Cardiac fibroblast (primary cell): ENCODE measurements at regions not wholly inside any gene's neighbourhood (a gene's known extent, or its start where the extent isn't known, plus 50 kb on each side); places are given as distances from the start of the nearest gene placed in this dataset.

ENCODE experiments used
- DNase-seq, 2 donors: peaks; one replicate each; pipeline versions ENCODE4 v3.0.0 to v3.0.0-alpha.2; 2010; ENCODE audit warnings: low read depth in 2 of 2
- H3K4me3 ChIP-seq, 2 donors: replicated peaks in 1 of 2; 1 replicate in 1 of 2; 2 replicates in 1 of 2; pipeline ENCODE4 v1.5.1; 2011; ENCODE audit warnings: low read depth in 2 of 2, low read length in 2 of 2, mild to moderate bottlenecking in 2 of 2, moderate library complexity in 1 of 2
- TF ChIP-seq, protein P1 (sequence below): IDR thresholded peaks from one replicate; pipeline ENCODE4 v1.5.1; 2011; ENCODE audit warnings: low read depth, mild to moderate bottlenecking, low read length, inconsistent platforms

DNA sequence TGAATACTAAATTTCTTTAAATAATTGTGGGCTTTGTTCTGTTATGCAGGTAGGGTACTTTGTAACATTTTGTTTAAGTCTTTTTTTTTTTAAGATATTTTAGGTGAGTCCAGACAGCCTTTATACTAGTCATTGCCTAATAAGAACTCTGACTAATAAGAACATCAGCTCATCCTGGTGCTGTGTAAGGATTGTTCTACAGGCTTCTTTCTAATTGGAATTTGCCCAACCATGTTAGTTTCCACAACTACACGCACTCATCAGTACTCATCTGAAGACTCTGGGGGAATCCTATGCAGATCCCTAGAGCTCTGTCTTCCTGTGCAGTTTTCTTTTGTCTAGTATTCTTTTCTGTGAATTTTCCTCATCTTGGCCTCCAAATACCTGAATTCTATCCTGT lies 741.8 kb downstream of the IGSF11 start:
- no peak for DNase-seq
- TF ChIP-seq, protein P1, sequence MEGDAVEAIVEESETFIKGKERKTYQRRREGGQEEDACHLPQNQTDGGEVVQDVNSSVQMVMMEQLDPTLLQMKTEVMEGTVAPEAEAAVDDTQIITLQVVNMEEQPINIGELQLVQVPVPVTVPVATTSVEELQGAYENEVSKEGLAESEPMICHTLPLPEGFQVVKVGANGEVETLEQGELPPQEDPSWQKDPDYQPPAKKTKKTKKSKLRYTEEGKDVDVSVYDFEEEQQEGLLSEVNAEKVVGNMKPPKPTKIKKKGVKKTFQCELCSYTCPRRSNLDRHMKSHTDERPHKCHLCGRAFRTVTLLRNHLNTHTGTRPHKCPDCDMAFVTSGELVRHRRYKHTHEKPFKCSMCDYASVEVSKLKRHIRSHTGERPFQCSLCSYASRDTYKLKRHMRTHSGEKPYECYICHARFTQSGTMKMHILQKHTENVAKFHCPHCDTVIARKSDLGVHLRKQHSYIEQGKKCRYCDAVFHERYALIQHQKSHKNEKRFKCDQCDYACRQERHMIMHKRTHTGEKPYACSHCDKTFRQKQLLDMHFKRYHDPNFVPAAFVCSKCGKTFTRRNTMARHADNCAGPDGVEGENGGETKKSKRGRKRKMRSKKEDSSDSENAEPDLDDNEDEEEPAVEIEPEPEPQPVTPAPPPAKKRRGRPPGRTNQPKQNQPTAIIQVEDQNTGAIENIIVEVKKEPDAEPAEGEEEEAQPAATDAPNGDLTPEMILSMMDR, result no peak
- no peak overlapping the region for H3K4me3 ChIP-seq

DNA sequence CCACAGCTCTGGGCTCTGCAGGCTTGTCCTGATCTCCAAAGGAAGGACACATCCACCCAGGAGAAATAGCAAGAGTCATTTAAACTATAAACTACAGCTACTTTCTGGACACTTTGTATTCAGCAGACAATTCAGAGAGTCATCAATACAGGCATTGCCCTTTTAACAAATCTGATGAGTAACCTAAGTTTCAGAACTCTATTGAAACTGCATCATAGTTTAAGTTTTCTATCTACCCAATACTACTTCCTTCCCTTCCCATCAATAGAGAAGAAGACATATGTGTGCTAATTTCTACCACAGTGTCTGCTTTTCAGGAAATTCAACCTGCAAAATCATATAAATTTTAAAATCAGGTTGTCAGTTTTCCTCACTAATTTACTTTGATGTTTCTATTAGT lies 736.5 kb downstream of the IGSF11 start:
- no peak overlapping the region for H3K4me3 ChIP-seq
- TF ChIP-seq, protein P1, result no peak
- no peak for DNase-seq

DNA sequence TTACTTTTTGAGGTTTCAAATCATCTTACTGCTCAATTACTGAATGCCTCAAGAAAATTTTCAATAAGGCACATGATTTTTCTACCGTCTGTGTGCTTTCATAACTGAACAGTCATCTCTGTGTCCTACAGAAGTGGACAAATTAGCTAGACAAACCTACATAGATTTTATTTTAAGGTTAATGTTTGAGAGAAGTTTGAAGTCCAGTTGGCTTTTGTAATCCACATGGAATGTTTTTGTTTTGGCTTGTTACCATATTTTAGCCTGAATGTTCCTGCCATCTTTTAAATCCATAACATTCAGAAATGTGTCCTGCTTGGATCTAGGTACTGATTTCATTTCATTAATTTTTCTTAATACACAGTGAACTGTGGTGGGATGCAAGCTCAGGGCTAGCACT lies 730.1 kb downstream of the IGSF11 start:
- no peak overlapping the region for H3K4me3 ChIP-seq
- DNase-seq, result no peak
- TF ChIP-seq, protein P1, result no peak

DNA sequence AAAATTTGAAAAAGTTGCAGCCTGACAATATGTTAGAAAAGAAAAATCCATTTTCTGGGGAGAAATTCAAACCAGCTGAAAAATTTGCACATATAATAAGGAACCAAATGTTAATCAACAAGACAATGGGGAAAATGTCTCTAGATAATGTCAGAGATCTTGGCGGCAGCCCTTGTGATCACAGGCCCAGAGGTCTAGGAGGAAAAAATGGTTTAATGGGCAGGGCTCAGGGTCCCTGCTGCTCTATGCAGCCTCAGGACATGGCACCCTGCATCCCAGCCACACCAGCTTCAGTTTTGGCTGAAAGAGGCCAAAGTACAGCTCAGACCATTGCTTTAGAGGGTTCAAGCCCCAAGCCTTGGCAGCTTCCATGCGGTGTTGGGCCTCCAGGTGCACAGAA lies 701.9 kb downstream of the IGSF11 start:
- TF ChIP-seq, protein P1, result no peak
- no peak overlapping the region for H3K4me3 ChIP-seq
- DNase-seq, result no peak

DNA sequence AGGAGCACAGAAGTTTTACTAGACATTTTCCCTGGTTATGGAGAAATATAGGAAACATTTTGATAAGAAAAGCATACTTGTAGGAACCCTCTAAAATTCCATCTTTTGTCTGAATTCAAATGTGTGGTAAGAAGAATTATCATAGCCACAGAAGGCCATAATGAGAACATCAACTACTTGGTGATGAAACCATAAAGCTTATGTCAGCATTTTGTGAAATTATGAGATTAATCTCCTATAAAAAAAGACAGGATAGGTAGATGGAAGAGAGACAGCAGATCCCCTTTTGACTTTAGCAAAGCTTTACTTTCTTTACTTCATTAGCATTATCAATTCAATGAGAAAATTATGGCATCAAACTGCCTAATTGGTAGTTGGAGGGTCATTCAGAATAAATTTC lies 697.0 kb downstream of the IGSF11 start:
- no peak for DNase-seq
- TF ChIP-seq, protein P1, result no peak
- no peak overlapping the region for H3K4me3 ChIP-seq

DNA sequence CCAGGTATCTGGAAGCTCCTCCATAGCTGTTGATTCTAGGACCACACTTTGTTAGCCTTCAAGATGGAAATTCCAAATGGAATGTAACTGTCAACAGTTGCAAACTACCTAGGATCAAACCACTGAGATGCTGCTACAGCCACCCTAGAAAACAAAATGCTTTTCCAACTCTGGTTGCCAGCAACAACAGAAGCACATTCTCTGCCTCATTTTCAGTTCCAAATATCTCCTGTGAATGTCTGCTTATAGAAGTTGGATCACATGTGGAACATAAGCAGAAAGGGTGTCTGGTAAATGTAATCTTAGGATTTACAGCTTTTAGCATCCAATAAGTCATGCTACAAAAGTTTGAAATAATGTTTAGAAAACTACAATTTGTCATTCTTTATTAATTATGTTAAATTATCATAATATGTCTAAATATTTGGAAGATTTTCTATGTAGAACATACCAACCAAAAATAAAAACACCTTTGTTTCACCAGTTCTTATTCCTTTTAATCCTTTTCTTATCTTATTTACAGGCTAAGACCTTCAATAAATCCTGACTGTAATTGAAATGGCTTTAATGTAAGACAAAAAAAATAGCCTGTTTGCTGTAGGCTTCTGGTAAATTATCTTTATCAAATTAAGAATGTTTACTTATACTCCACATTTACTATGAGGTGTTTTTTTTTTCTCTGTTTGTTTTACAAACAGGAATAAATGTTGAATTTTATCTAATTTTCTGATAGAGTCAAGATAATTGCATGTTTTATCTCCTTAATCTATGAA lies 687.1 kb downstream of the IGSF11 start:
- H3K4me3 ChIP-seq, result no peak overlapping the region
- no peak for DNase-seq
- TF ChIP-seq, protein P1, result no peak

DNA sequence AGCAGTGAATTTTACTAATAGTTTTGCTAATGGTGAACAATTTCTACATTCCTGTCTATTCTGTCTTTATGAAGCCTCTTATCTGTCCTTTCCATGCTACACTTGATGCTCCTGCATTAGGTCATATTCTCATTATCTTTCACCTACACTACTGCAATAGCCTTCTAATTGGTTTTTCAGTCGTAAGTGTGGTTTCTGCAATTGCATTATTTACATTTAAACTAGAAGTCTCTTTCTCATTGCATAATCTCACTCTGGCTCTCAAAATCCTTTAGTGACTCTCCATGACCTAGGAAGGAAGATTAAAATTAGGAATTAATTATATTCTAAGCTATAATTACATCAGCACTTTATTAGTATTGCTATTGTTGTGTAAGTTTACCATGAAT lies 686.5 kb downstream of the IGSF11 start:
- no peak for DNase-seq
- TF ChIP-seq, protein P1, result no peak
- H3K4me3 ChIP-seq, result no peak overlapping the region
